Nephron (organoid): ENCODE measurements at regions not wholly inside any gene's neighbourhood (a gene's known extent, or its start where the extent isn't known, plus 50 kb on each side); places are given as distances from the start of the nearest gene placed in this dataset.

ENCODE experiments used
- H3K27ac Mint-ChIP-seq, 3 experiments: 2 replicates each; pipeline ENCODE4 v1.8.0; 2020; ENCODE audit warnings: mixed read lengths in 3 of 3, mild to moderate bottlenecking in 2 of 3, moderate library complexity in 1 of 3
- H3K27me3 Mint-ChIP-seq: 2 replicates; pipeline ENCODE4 v1.8.0; 2021; ENCODE audit warnings: low read depth, mild to moderate bottlenecking, moderate library complexity, mixed read lengths
- H3K36me3 Mint-ChIP-seq: 2 replicates; pipeline ENCODE4 v1.8.0; 2020; ENCODE audit warnings: low read depth, mixed read lengths
- H3K4me1 Mint-ChIP-seq: 2 replicates; pipeline ENCODE4 v1.8.0; 2020; ENCODE audit warnings: mixed read lengths
- H3K4me3 Mint-ChIP-seq, 3 experiments: 2 replicates each; pipeline ENCODE4 v1.8.0; 2020; ENCODE audit warnings: mild to moderate bottlenecking in 3 of 3, mixed read lengths in 3 of 3, moderate library complexity in 2 of 3
- H3K9me3 Mint-ChIP-seq: 2 replicates; pipeline ENCODE4 v1.8.0; 2020; ENCODE audit warnings: mixed read lengths
- CTCF ChIP-seq, 3 experiments: fragments of 200-600 bp; sonication (generic); IDR thresholded peaks; one replicate each; pipeline ENCODE4 v1.5.0; 2021; ENCODE audit warnings: antibody characterized with exemption in 3 of 3; ENCODE audit not compliant: unreplicated experiment in 3 of 3

DNA sequence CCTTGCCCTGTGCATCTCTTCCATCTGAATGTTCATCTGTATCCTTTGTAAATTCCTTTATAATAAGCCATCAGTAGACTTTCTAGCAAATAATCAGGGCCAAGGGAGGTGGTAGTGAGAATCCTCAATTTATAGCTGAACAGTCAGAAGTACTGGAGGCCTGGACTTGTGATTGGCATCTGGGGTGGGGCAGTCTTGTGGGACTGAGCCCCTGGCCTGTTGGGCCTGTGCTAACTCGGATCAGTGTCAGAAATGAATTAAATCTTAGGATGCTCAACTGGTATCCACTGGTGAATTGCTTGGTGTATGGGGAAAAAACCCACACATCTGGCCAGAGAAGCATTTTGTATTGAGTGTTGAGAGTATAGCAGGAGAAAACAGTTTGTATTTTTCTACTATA lies 481.8 kb downstream of the GLRX3 start:
- peaks cover 7% of the 10 kb centered on the region for H3K4me1 Mint-ChIP-seq
- TF ChIP-seq CTCF (IDR thresholded peaks at IDR 0.05; ENCODE audit: unreplicated experiment in 3 of 3), result no peak
- H3K4me3 Mint-ChIP-seq, result no peak overlapping the region
- no peak overlapping the region for H3K27ac Mint-ChIP-seq
- H3K36me3 Mint-ChIP-seq, result no peaks in the 10 kb centered on the region
- H3K9me3 Mint-ChIP-seq, result peaks cover 10% of the 10 kb centered on the region
- H3K27me3 Mint-ChIP-seq, result peaks cover 30% of the 10 kb centered on the region

DNA sequence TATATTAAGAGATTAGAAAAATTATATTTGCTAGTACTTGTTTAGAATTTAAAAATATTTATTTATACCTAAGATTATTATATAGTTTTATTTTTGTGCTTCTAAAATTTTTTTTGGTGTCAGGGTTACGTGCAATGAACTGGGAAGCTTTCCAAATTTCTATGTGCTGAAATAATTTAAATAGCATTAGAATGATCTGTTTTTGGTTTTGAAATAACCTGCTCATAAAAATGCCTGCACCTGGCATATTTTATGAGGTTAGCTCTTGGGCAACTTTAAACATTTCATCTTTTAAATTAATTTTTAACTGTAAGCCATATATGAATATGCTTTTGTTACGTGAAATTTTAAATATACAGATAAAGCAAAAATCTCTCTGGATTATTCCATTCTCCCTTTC lies 482.5 kb downstream of the GLRX3 start:
- H3K9me3 Mint-ChIP-seq, result peaks cover 3% of the 10 kb centered on the region
- no peak for TF ChIP-seq CTCF (IDR thresholded peaks at IDR 0.05; ENCODE audit: unreplicated experiment in 3 of 3)
- H3K27me3 Mint-ChIP-seq, result peaks cover 32% of the 10 kb centered on the region
- H3K27ac Mint-ChIP-seq, result no peak overlapping the region
- H3K4me1 Mint-ChIP-seq, result peaks cover 7% of the 10 kb centered on the region
- no peak overlapping the region for H3K4me3 Mint-ChIP-seq
- no peaks in the 10 kb centered on the region for H3K36me3 Mint-ChIP-seq

GRCh38 chr10:130621231-130621775 lies 485.1 kb downstream of the GLRX3 start:
- no peaks in the 10 kb centered on the region for H3K36me3 Mint-ChIP-seq
- H3K4me3 Mint-ChIP-seq, result no peak overlapping the region
- peaks cover 7% of the 10 kb centered on the region for H3K9me3 Mint-ChIP-seq
- no peak overlapping the region for H3K27ac Mint-ChIP-seq
- H3K27me3 Mint-ChIP-seq, result peaks cover 38% of the 10 kb centered on the region
- no peak for TF ChIP-seq CTCF (IDR thresholded peaks at IDR 0.05; ENCODE audit: unreplicated experiment in 3 of 3)
- no peaks in the 10 kb centered on the region for H3K4me1 Mint-ChIP-seq

- H3K36me3 Mint-ChIP-seq, result no peaks in the 10 kb centered on the region
- no peaks in the 10 kb centered on the region for H3K4me1 Mint-ChIP-seq
- no peak for TF ChIP-seq CTCF (IDR thresholded peaks at IDR 0.05; ENCODE audit: unreplicated experiment in 3 of 3)
- peaks cover 7% of the 10 kb centered on the region for H3K9me3 Mint-ChIP-seq
- no peak overlapping the region for H3K4me3 Mint-ChIP-seq
- H3K27me3 Mint-ChIP-seq, result peaks cover 30% of the 10 kb centered on the region
- peak overlapping the region in 1 of 3 experiments; percentile 86 for H3K27ac Mint-ChIP-seq
These were observed 487.6 kb downstream of the GLRX3 start for GRCh38 chr10:130623680-130624267.

- Mint-ChIP-seq H3K36me3 (no peaks in the 10 kb centered on the region), H3K27me3 (peaks cover 17% of the 10 kb centered on the region), H3K4me1 (peaks cover 11% of the 10 kb centered on the region), H3K4me3 (no peak overlapping the region), H3K27ac (no peak overlapping the region), H3K9me3 (peaks cover 9% of the 10 kb centered on the region)
- no peak for TF ChIP-seq CTCF (IDR thresholded peaks at IDR 0.05; ENCODE audit: unreplicated experiment in 3 of 3)
These were observed 491.3 kb downstream of the GLRX3 start for GRCh38 chr10:130627346-130628045.
